PFSK-1 (cell line): ENCODE measurements at regions not wholly inside any gene's neighbourhood (a gene's known extent, or its start where the extent isn't known, plus 50 kb on each side); places are given as distances from the start of the nearest gene placed in this dataset.

Source experiments
- POLR2AphosphoS5 ChIP-seq: IDR thresholded peaks from 2 replicates; pipeline ENCODE4 v1.6.1; 2012; ENCODE audit warnings: low read depth, mild to moderate bottlenecking, control low read depth, low read length, moderate library complexity
- SIN3A ChIP-seq: IDR thresholded peaks from 2 replicates; pipeline ENCODE4 v1.6.1; 2012; ENCODE audit warnings: mild to moderate bottlenecking, low read length, moderate library complexity, borderline replicate concordance; ENCODE audit not compliant: insufficient read depth
- TAF1 ChIP-seq: IDR thresholded peaks from 2 replicates; pipeline ENCODE4 v1.6.1; 2012; ENCODE audit warnings: low read length, control low read depth, borderline replicate concordance; ENCODE audit not compliant: insufficient read depth
- TF ChIP-seq, protein P1 (sequence below), 2 experiments: IDR thresholded peaks; 2 replicates each; pipeline versions ENCODE4 v1.6.1 to v1.8.0; 2011 to 2012; ENCODE audit warnings: low read depth in 2 of 2, low read length in 2 of 2, control low read depth in 1 of 2, inconsistent platforms in 1 of 2, mild to moderate bottlenecking in 1 of 2, moderate library complexity in 1 of 2; ENCODE audit not compliant: insufficient read depth in 1 of 2

DNA sequence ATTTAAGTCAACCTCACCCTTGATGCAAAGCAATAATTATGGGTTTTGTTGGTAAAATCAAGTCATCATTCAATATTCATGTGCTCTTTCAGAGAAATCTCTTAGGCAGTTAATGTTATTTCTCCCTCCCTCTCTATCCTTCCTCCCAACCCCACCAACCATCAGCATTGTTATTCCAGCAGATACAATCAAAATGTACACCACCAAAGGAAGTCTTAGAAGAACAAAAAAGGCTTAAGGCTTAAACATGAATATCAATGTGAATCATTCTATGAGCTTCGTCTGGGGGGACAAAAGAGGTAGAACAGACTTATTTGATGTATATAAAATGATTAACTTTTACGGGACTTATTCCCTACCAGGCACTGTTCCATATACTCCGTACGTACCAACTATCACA lies 404.4 kb downstream of the ARHGEF28 start:
- TF ChIP-seq, protein P1, sequence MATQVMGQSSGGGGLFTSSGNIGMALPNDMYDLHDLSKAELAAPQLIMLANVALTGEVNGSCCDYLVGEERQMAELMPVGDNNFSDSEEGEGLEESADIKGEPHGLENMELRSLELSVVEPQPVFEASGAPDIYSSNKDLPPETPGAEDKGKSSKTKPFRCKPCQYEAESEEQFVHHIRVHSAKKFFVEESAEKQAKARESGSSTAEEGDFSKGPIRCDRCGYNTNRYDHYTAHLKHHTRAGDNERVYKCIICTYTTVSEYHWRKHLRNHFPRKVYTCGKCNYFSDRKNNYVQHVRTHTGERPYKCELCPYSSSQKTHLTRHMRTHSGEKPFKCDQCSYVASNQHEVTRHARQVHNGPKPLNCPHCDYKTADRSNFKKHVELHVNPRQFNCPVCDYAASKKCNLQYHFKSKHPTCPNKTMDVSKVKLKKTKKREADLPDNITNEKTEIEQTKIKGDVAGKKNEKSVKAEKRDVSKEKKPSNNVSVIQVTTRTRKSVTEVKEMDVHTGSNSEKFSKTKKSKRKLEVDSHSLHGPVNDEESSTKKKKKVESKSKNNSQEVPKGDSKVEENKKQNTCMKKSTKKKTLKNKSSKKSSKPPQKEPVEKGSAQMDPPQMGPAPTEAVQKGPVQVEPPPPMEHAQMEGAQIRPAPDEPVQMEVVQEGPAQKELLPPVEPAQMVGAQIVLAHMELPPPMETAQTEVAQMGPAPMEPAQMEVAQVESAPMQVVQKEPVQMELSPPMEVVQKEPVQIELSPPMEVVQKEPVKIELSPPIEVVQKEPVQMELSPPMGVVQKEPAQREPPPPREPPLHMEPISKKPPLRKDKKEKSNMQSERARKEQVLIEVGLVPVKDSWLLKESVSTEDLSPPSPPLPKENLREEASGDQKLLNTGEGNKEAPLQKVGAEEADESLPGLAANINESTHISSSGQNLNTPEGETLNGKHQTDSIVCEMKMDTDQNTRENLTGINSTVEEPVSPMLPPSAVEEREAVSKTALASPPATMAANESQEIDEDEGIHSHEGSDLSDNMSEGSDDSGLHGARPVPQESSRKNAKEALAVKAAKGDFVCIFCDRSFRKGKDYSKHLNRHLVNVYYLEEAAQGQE (IDR thresholded peaks at IDR 0.05; ENCODE audit: insufficient read depth in 1 of 2, low read depth in 2 of 2, low read length in 2 of 2) = no peak
- no peak for TF ChIP-seq POLR2AphosphoS5
- no peak for TF ChIP-seq TAF1
- TF ChIP-seq SIN3A = no peak
